HG02759 (cell line): ENCODE measurements at regions not wholly inside any gene's neighbourhood (a gene's known extent, or its start where the extent isn't known, plus 50 kb on each side); places are given as distances from the start of the nearest gene placed in this dataset.
"Not testable (repeated sequence)": the region's sequence is repeated elsewhere in the genome, so short reads cannot be mapped to it uniquely, and the experiment has no call there.

Experiments used
- ATAC-seq: cut with Tn5 transposase; IDR thresholded peaks from one replicate; pipeline ENCODE4 v1.9.1; 2021; ENCODE audit warnings: mild to moderate bottlenecking, moderate library complexity; ENCODE audit not compliant: unreplicated experiment

DNA sequence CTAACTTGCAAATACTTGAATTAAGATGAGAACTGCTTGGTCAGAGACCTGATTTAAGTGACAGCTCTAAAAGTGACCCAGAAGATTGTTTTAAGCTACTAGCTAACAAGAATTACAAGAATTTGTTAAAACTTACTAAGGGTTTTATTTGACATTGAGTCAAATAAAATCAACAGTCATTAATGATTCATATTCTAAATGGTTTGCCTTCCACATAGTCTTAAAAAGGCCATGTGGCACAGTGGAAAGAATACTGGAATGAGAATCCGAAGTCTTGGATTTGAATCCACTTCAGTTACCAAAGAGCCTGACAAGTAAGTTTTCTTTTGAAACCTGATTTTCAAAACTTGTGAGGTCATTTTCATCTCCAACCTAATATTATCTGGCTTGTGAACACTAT, 489.3 kb downstream of the ADCYAP1 start:
- no peak for ATAC-seq

DNA sequence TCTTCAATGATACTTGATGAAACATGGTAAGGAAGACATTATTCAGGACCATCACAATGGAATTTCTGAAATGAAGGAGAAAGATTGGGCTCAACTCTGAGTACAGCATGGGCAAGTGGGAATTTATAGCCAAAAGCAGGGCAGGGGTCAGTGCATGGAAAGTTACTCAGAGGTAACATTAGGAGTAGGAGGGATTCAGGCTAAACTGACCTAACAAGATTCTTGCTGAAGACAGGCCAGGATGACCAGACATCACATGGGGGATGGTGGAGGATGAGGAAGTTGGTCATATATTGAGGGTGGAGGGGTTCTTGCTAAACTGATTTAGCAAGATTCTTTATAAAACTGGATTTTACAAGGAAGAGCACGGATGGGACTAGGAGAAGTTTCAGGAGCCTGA, 489.8 kb downstream of the ADCYAP1 start:
- no peak for ATAC-seq

DNA sequence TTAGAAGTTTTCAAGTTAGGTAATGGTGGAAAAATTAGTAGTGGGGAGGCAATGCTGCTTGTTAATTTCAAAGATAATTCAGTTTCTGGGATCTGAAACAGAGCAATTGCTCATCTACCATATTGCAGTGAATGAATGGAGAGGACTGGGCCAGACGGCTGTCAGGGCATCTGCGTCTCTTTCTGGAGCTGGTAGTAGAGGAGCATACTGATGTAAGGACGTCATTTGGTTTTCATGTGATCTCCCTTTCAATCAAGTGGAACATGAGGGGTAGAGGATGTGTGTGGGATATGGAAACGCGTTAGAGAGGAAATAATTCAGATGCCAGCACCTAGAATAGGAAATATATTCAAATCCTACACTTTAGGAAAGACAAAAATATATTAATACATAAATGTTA, 490.3 kb downstream of the ADCYAP1 start:
- no peak for ATAC-seq

DNA sequence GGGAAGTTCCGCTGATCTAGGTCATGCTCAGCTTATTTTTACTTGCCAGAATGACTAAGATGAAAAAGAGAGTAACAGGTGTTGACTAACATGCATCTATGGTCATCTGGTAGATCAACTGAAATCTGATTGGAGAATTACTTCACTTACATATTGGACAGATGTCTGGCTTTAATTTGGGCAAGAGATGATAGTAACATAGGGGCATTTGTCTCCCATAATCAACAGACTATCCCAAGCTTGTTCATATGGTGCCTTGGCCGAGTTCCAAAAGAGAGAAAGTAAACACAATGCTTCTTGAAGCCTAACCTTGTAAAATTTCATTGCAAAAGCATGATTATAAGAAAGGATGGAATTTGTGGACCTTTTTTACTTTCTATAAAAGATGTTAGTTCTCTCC, 503.7 kb downstream of the ADCYAP1 start:
- ATAC-seq: no peak

DNA sequence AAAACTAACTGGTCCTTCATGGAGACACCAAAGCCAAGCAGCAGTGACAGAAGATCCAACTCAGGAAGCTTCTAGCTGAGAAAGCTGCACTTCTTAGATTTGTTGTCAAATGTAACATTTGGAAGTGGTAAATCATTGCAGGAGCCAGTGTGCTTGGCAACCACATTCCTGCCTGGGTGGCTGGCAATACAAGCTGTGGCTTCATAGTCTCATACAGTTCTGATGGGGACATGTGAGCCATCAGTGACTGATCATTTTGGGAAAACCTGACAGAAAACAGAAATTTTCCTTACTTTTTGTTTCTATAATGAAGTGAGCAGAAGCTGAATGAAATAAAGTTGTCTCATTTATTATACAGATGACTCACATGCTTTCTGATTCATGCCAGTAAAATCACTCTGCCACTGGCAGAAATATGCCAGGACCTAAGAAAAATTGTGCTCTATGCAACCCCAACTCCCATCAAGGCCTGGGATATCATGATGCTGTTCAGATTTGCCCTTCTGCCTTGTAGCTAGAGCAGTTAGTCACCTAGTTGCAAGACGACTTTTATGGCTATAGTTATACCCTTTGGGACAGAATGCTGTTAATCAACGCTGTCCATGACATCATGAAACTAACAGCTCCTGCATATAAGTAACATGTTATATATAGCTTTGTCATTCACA, 508.1 kb downstream of the ADCYAP1 start:
- ATAC-seq: no peak

DNA sequence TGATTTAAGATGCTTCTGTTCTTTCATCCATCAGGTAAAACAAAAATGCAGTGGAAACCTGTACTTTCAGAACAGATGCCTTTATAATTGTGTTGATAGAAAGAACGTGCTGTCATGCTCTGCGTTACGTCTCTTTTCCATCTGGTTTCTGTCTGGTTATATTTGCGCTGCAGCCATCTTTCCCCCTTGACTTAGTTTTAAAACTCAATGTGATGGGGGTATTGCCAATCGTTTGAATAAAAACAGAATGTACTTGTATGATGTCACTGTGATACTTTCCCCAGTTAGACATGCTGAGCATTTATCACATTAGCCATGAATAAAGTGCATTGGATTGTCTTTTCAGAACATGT, 508.6 kb downstream of the ADCYAP1 start:
- ATAC-seq: no peak

DNA sequence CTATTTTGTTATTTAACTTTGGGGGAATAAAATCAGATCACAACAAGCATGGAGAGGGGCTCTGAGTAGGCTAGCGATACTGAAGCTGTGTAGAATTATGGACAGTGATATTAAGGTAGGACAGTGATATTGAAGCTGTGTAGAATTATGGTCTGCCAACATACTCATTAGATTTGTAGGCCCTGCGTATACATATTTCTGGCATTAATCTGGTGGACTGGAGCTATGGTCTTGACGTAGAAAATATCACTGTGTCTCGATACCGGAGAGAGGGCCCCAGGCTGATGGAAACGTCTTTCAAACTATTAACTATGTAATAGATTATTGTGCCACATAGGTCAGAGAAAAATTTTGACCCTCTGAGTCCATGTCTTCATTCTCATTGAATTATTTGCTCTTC, 511.4 kb downstream of the ADCYAP1 start:
- no peak for ATAC-seq

DNA sequence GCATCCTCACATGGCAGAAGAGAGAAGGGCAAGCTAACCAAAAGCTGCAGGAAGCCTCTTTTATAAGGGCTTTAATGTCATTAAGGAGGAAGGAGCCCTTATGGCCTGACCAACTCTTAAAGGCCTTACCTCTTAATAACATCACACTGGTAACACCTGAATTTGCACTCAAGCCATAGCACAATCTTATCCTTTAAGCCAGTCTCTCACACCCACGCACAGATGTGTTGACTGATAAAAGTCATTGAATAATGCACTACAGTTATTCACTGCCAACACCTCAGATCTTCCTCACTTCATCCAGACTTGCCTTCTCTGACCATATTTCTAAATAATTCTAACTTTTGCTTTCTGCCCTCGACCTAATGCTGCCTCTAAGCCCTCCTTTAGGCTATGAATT, 516.8 kb downstream of the ADCYAP1 start:
- ATAC-seq: no peak

DNA sequence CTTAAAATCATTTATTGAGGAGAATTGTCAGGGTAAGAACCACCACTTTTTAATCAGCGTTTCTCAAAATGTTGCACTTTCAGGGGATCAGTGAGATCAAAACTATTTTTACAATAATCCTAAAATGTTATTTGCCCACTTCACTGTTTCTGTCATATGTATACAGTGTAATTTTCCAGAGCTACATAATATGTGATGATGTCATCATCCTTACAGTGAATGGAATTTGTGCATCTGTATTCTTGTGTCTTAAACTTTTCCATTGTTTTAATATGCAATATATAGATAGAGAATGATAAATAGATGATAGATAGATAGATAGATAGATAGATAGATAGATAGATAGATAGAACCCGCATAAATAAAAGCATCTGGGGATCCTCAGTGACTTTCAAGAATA, 518.0 kb downstream of the ADCYAP1 start:
- no peak for ATAC-seq

DNA sequence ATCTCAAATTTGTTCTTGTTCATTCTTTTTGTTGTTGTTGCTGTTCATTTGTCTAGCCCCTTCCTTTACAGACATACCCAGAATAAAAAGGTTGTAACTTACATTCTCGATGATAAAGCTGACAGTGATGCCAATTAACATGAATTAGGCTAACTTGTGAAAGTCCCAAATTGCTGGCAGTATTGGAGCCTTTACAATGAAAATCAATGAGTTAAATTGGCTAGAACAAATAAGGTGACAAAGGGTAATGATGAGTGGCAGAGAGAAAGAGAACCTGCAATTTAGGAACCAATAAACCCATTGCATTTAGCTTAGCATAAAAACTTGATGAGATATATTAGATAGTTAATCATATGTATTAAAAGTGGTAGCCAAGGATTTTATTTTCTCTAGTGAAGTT, 521.0 kb downstream of the ADCYAP1 start:
- ATAC-seq: no peak

DNA sequence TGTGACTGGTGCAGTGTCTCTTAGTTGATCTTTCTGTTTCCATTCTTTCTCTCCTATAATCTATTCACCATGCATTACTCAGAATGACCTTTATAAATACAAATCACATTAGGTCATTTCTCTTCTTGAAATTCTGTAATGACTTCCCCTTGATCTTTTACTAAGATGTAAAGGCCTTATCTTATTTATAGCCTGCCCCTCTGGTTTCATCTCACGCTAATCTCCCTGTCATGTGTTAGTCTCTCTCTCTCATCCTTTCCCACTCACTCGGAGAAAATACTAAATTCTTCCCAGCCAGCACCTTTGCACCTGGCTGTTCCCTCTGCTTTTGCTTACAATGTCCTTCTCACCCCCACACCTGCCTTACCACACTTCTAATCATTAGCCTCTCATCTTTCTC, 530.8 kb downstream of the ADCYAP1 start:
- no peak for ATAC-seq

DNA sequence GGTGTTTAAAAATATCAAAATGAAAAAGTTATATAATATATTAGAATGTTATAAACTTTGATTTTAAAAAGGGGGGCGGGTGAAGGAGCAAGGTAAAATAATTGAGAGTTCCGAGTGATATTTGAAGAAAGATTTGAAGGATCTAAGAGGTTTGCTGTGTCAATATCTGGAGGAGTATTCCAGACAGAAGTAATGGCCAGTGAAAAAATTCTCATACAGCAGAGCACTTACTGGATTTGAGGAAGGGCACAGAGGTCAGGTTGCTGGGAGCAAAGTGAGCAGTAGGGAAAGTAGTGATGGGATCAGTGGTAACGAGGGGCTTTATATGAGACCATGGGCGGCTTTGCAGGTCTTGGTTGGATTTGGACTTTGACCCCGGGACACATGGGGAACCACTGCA, 531.5 kb downstream of the ADCYAP1 start:
- no peak for ATAC-seq

DNA sequence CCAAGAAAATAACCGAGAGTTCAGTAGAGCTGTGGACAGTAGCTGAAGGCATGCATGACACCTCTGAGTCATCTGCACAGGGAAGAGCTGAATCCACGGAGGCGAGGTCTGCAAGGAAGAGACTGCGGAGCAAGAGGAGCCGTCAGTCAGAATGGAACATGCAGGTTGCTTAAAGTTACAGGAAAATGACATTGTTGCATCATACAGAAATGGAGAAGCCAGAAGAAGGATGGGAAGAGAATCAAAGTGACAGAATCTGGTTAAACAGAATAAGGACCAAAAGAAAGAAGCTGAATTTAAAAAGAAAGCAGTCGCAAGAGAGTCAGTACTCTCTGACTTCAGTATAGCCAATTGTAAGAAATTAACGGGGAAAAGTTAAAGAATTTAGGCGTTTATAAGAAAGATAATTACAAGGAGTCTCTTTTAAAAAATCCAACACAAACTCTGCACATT, 533.8 kb downstream of the ADCYAP1 start:
- no peak for ATAC-seq

DNA sequence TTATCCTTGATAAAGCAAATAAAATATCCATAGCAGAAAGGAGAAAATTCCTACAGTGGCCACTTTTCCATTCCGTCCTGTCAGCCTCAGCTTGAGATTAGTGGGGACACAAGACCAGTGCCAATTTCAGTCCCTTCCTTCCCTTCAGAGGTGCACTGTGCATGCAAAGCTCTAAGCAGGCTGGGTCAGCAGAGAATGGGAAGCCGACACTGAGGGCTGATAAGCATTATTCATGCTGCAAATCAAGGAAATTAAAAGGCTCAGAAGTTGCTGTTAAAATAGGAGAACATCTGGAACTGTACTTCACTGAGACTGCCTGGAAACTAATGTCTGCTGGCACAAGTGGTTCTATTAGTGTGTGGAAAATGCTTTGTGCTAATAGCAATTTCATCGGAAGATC, 534.3 kb downstream of the ADCYAP1 start:
- ATAC-seq: no peak

DNA sequence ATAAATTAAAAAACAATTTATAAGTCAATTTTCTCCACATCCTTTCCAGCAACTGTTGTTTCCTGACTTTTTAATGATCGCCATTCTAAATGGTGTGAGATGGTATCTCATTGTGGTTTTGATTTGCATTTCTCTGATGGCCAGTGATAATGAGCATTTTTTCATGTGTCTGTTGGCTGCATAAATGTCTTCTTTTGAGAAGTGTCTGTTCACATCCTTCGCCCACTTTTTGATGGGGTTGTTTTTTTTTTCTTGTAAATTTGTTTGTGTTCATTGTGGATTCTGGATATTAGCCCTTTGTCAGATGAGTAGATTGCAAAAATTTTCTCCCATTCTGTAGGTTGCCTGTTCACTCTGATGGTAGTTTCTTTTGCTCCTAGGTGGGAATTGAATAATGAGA, 539.4 kb downstream of the ADCYAP1 start:
- not testable (repeated sequence) for ATAC-seq

DNA sequence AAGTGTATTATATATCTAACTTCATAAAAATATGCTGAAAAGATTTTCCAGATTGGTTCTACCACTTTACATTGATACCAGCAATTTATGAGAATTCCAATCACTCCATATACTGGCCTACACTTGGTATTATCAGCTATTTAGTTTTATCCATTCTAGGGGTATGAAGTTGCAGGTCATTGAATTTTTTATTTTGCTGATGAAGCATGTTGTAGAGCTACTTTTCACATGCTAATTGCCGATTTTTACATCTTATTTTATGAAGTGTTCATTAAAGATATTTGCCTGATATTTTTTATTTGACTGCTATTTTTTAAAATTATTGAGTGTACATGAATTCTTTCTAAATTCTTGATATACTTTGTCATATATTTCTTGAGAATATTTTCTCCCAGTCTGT, 542.1 kb downstream of the ADCYAP1 start:
- ATAC-seq: no peak

DNA sequence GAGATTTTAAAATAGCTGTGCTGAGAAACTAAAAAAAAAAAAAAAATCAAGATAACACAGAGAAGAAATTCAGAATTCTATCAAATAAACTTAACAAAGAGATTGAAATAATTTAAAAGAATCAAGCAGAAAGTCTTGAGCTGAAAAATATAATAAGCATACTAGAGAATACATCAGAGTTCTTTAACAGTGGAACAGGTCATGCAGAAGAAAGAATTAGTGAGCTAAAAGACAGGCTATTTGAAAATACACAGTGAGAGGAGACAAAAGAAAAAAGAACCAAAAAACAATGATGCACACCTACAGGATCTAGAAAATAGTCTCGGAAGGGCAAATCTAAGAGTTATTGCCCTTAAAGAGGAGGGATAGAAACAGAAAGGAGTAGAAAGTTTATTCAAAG, 548.1 kb downstream of the ADCYAP1 start:
- no peak for ATAC-seq

DNA sequence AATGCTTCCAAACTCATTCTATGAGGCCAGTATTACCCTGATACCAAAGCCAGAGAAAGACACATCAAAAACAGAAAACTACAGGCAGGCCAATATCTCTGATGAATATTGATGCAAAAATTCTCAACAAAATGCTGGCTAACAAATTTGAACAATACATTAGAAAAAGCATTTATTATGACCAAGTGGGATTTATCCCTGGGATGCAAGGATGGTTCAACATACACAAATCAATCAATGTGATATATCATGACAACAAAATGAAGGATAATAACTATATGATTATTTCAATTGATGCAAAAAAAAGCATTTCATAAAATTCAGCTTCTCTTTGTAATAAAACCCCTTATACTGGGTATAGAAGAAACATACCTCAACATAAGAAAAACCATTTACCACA, 550.9 kb downstream of the ADCYAP1 start:
- ATAC-seq: no peak

DNA sequence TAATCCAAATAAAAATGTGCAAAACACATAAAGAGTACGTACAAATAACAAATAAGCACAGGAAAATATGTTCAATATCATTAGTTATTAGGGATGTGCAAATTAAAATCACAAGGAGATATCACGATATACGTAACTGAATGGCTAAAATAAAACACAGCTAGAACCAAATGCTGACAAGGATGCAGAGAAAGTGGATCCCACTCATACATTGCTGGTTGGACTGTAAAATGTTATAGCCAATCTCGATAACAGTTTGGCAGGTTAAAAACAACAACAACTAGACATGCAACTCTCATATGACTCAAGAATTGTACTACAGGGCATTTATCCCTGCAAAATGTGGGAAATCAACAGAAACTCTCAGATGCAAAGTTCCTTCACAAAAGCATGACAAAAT, 553.9 kb downstream of the ADCYAP1 start:
- ATAC-seq: no peak

DNA sequence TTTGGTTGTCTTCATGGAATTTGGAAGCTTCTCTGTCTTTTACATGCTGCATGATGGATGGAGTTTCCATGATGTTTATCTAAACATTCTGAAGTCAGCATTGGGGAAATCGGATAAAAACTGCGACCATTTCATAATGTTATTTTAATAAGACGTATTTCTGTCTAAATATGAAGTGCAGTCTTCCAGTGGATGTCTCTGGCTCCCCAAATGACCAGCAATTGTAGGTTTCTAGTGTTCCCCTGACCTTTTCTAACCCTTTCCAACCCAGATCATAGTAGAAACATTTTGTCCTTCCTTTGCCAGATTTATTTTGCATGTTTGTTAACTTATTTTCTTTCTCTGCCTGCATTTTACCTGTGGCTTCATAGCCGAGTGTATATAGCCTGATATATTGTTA, 559.3 kb downstream of the ADCYAP1 start:
- ATAC-seq: no peak

DNA sequence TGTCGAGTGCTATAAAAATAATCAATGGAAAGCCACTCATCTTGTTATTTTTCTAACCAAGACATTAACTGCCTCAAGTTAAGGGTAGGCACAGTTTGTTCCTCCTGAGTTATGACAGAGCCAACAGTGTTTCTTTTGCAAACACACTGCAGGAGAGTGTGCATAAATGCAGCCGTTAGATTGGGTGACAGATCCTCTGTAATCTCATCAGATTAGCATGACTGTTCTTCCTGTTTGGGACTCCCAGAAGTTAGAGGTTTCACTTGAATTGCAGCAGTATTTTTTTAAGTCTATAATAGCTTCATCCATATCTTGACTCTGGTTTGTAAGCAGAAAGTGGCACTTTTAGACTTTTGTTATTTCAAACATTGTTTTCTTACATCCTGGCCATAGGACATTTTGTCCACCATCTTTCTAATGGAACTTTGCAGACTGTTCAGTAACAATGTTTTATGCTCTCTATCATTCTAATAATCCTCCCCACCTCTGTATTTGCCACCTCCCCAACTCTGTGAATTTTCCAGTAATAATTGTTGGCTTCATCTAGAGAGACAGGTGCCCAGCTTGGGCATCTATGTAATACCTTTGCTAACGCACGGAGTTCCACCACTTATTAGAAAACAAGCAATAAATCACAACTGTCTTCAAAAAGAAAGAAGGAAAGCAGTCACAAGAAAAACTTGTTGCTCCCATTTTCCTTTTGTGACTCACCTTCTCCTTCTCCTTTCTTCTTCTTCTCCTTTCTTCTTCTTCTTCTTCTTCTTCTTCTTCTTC, 560.0 kb downstream of the ADCYAP1 start:
- ATAC-seq: no peak

DNA sequence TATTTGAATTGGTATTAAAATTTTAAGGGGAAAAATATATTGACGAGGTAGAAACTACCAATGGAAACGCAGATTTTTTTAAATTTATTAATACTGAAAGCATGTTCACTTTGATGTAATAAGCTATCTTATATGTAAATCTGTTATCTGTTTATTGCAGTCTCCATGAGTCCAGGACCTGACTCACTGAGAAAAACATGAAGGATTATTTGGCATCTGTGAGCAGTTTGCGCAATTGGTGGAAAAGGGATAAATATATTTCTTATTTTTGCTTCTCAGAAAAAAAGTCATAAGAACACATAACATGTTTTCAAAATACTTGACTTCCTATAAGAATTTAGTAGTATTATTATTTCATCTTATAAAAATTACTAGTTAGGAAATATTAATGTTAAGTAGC, 561.4 kb downstream of the ADCYAP1 start:
- ATAC-seq: no peak

DNA sequence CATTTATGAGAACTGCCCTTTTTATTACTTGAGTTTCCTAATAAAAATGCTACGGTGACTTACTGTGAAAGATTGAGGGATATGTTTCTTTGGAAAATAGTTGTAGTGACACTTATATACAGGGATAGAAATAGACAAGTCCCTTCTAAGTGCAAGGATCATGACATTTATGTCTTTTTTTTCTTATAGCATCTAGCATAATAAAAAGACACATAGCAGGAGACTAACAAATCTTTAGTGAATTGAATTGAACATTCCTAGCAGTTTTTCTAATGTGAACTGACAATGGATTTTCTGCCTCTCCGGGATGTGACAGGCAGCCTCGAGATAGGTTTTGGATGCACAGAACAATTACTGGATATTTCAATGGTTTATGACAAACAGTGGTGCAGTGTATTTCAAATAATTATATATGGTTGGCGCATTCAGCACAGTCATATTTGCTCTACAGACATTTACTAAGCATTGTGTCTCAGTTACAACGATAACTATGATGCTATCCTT, 562.8 kb downstream of the ADCYAP1 start:
- ATAC-seq: no peak
